HepG2 (cell line): ENCODE measurements at regions not wholly inside any gene's neighbourhood (a gene's known extent, or its start where the extent isn't known, plus 50 kb on each side); places are given as distances from the start of the nearest gene placed in this dataset.

Experiments used
- ATAC-seq: fragments of 200-7000 bp; cut with Tn5 transposase; 3 replicates; pipeline ENCODE4 v1.9.1; 2020; ENCODE audit warnings: mild to moderate bottlenecking, moderate library complexity
- BruUV-seq: library from RNA; stranded (reverse); fragments of 400-500 nt; replicated peaks from 2 replicates; lab custom pipeline; 2021; lab: Mats Ljungman, UMichigan
- CTCF ChIA-PET: fragments of 300-600 bp; formaldehyde crosslinking; extraction: SDS; loops from one replicate; lab custom pipeline; 2021; ENCODE audit warnings: low total read pairs, inconsistent platforms, low intra/inter-chr PET ratio; lab: Yijun Ruan, JAX
- POLR2A ChIA-PET: fragments of 350-600 bp; sonication (Branson Sonifier 250); formaldehyde crosslinking; loops from one replicate; lab custom pipeline; 2020; ENCODE audit warnings: antibody characterized with exemption, inconsistent platforms; lab: Yijun Ruan, JAX
- DNase-seq: peaks from one replicate; pipeline ENCODE4 v3.0.0-alpha.2; 2015; ENCODE audit warnings: low spot score
- FAIRE-seq: peaks from 3 replicates; lab custom pipeline; 2011; peaks lifted over from hg19 to GRCh38; lab: Jason Lieb, UNC
- H2AFZ ChIP-seq: one replicate; pipeline ENCODE4 v1.6.1; 2011; ENCODE audit warnings: low read length, inconsistent platforms
- H3K27ac ChIP-seq: fragments of 300-600 bp; 3 replicates; pipeline ENCODE4 v1.8.0; 2011; ENCODE audit warnings: mixed run types, mild to moderate bottlenecking, mixed read lengths, low read length, inconsistent platforms; ENCODE audit not compliant: insufficient read depth; ENCODE audit errors: extremely low read length
- H3K27me3 ChIP-seq, 2 experiments: fragments of 200-600 bp in 1 of 2; 2 replicates in 1 of 2; 3 replicates in 1 of 2; pipeline versions ENCODE4 v1.6.0 to v1.8.0; 2011; ENCODE audit warnings: low read length in 2 of 2, mild to moderate bottlenecking in 2 of 2, moderate library complexity in 2 of 2, inconsistent platforms in 1 of 2; ENCODE audit not compliant: insufficient read depth in 2 of 2, control insufficient read depth in 1 of 2
- H3K36me3 ChIP-seq, 2 experiments: fragments of 200-600 bp in 1 of 2; replicated peaks in 1 of 2; 2 replicates in 1 of 2; 3 replicates in 1 of 2; pipeline versions ENCODE4 v1.5.1 to v1.8.0; 2011; ENCODE audit warnings: low read length in 2 of 2, inconsistent platforms in 1 of 2; ENCODE audit not compliant: insufficient read depth in 2 of 2, control insufficient read depth in 1 of 2
- H3K4me1 ChIP-seq: 2 replicates; pipeline ENCODE4 v1.5.1; 2012; ENCODE audit warnings: low read length, inconsistent platforms; ENCODE audit not compliant: insufficient read depth
- H3K4me2 ChIP-seq: 2 replicates; pipeline ENCODE4 v1.6.0; 2011; ENCODE audit warnings: low read depth, low read length, inconsistent platforms
- H3K4me3 ChIP-seq, 3 experiments: fragments of 200-600 bp in 1 of 3; sonication (generic), shearing (Covaris generic) in 1 of 3; replicated peaks in 1 of 3; 2 replicates each; pipeline ENCODE4 v1.5.1; 2011 to 2016; ENCODE audit warnings: low read length in 3 of 3, inconsistent platforms in 2 of 3, low read depth in 2 of 3, mild to moderate bottlenecking in 2 of 3, control low read depth in 1 of 3, mixed read lengths in 1 of 3; ENCODE audit not compliant: insufficient read depth in 1 of 3
- H3K79me2 ChIP-seq: one replicate; pipeline ENCODE4 v1.6.1; 2011; ENCODE audit warnings: low read length, inconsistent platforms; ENCODE audit not compliant: insufficient read depth
- H3K9ac ChIP-seq: 2 replicates; pipeline ENCODE4 v1.6.0; 2011; ENCODE audit warnings: mild to moderate bottlenecking, low read depth, low read length, inconsistent platforms; ENCODE audit not compliant: insufficient read depth
- H3K9me3 ChIP-seq: 2 replicates; pipeline ENCODE4 v1.5.1; 2012; ENCODE audit warnings: mild to moderate bottlenecking, low read length
- H4K20me1 ChIP-seq: 2 replicates; pipeline ENCODE4 v1.6.0; 2011; ENCODE audit warnings: inconsistent platforms, mild to moderate bottlenecking, low read length, moderate library complexity; ENCODE audit not compliant: insufficient read depth
- BRD4 ChIP-seq: sonication (generic); formaldehyde crosslinking; IDR thresholded peaks from 2 replicates; pipeline ENCODE4 v1.4.0; 2020; ENCODE audit warnings: missing genetic modification reagents
- CHD2 ChIP-seq: IDR thresholded peaks from 2 replicates; pipeline ENCODE4 v1.6.1; 2011; ENCODE audit warnings: low read depth, low read length, improper control_type of control experiment
- FOXA3 ChIP-seq: IDR thresholded peaks from 2 replicates; pipeline ENCODE4 v1.6.1; 2016; ENCODE audit warnings: missing genetic modification reagents, missing compliant biosample characterization
- PCBP1 ChIP-seq: fragments of 200-400 bp; formaldehyde crosslinking; IDR thresholded peaks from 2 replicates; pipeline ENCODE4 v1.6.1; 2017; ENCODE audit warnings: mild to moderate bottlenecking, low read depth, low read length, borderline replicate concordance
- PLRG1 ChIP-seq: fragments of 450-650 bp; conservative IDR thresholded peaks from 2 replicates; pipeline ENCODE4 v1.6.1; 2016
- SETDB1 ChIP-seq: sonication (generic); formaldehyde crosslinking; IDR thresholded peaks from 2 replicates; pipeline ENCODE4 v1.5.1; 2020; ENCODE audit warnings: missing genetic modification reagents, mild to moderate bottlenecking, borderline replicate concordance
- SNAPC2 ChIP-seq: sonication (generic); formaldehyde crosslinking; IDR thresholded peaks from 2 replicates; pipeline ENCODE4 v1.8.1; 2022; ENCODE audit warnings: mild to moderate bottlenecking, missing genetic modification reagents
- SRSF1 ChIP-seq: fragments of 200-400 bp; formaldehyde crosslinking; optimal IDR thresholded peaks from 2 replicates; pipeline ENCODE3; 2017; ENCODE audit warnings: mild to moderate bottlenecking, low read depth, low read length, moderate library complexity
- ZBTB20 ChIP-seq: sonication (generic); formaldehyde crosslinking; IDR thresholded peaks from 2 replicates; pipeline ENCODE4 v1.8.1; 2023; ENCODE audit warnings: missing genetic modification reagents, low read depth, mild to moderate bottlenecking, borderline replicate concordance
- ZNF235 ChIP-seq: sonication (generic); formaldehyde crosslinking; IDR thresholded peaks from 2 replicates; pipeline ENCODE4 v1.8.1; 2023; ENCODE audit warnings: mild to moderate bottlenecking, missing genetic modification reagents, borderline replicate concordance
- ZNF333 ChIP-seq: sonication (generic); formaldehyde crosslinking; IDR thresholded peaks from 2 replicates; pipeline ENCODE4 v1.4.0; 2020; ENCODE audit warnings: mild to moderate bottlenecking, missing genetic modification reagents, borderline replicate concordance
- ZNF503 ChIP-seq: sonication (generic); formaldehyde crosslinking; IDR thresholded peaks from 2 replicates; pipeline ENCODE4 v1.4.0; 2020; ENCODE audit warnings: missing genetic modification reagents
- ZNF564 ChIP-seq: sonication (generic); formaldehyde crosslinking; IDR thresholded peaks from 2 replicates; pipeline ENCODE4 v1.8.1; 2023; ENCODE audit warnings: mild to moderate bottlenecking, missing genetic modification reagents
- ZNF761 ChIP-seq: sonication (generic); formaldehyde crosslinking; conservative IDR thresholded peaks from 2 replicates; pipeline ENCODE4 v1.4.0; 2020; ENCODE audit warnings: mild to moderate bottlenecking, missing genetic modification reagents
- ZSCAN21 ChIP-seq: sonication (generic); formaldehyde crosslinking; IDR thresholded peaks from 2 replicates; pipeline ENCODE4 v1.8.0; 2022; ENCODE audit warnings: mild to moderate bottlenecking, missing genetic modification reagents, moderate library complexity, borderline replicate concordance
- WGBS: methylation state at CpG from one replicate; pipeline ENCODE4 v1.1.6; 2017; ENCODE audit warnings: low lambda C conversion rate; 5-methylcytosine and 5-hydroxymethylcytosine counted together
- in situ Hi-C: cut with HindIII; loops from 2 replicates; pipeline ENCODE4 v1.10.0; 2017; ENCODE audit warnings: low pct_unique_long_range_greater_than_20kb; ENCODE audit not compliant: extremely low pct_ligation_motif_present
- intact Hi-C: fragments of 100-400 bp; cut with micrococcal nuclease; formaldehyde crosslinking; loops from one replicate; pipeline ENCODE4 v1.10.0; 2022; ENCODE audit not compliant: unreplicated experiment
- TF ChIP-seq, protein P1 (sequence below): sonication (generic); formaldehyde crosslinking; IDR thresholded peaks from 2 replicates; pipeline ENCODE4 v1.9.0; 2021; ENCODE audit warnings: missing genetic modification reagents, borderline replicate concordance
- TF ChIP-seq, protein P2 (sequence below): sonication (generic); formaldehyde crosslinking; IDR thresholded peaks from 2 replicates; pipeline ENCODE4 v1.5.0; 2020; ENCODE audit warnings: missing genetic modification reagents
- TF ChIP-seq, protein P3 (sequence below): sonication (generic); formaldehyde crosslinking; IDR thresholded peaks from 2 replicates; pipeline ENCODE4 v1.4.0; 2020; ENCODE audit warnings: missing genetic modification reagents

- intact Hi-C loops: loop anchor here (1.0 kb wide), 1 partner anchor 37 kb away; no protein-coding TSS in a partner anchor
- 0% methylated on average over 1 of the region's 1 CpG for WGBS
- H3K9me3 ChIP-seq: no peaks in the 10 kb centered on the region
- no peaks in the 10 kb centered on the region for H3K79me2 ChIP-seq
- FAIRE-seq: no peak
- H2AFZ ChIP-seq: no peak overlapping the region
- H4K20me1 ChIP-seq: no peaks in the 10 kb centered on the region
- no peak overlapping the region for H3K4me3 ChIP-seq
- CTCF ChIA-PET: no interaction called here
- POLR2A ChIA-PET: no interaction called here
- peaks cover 8% of the 10 kb centered on the region for H3K4me1 ChIP-seq
- no peaks in the 10 kb centered on the region for H3K27me3 ChIP-seq
- H3K9ac ChIP-seq: no peak overlapping the region
- no TSS peak for BruUV-seq
- no peak for ATAC-seq
- DNase-seq: no peak
- in situ Hi-C loops: no loop called here
- no peak overlapping the region for H3K4me2 ChIP-seq
- no peaks in the 10 kb centered on the region for H3K36me3 ChIP-seq
- no peak overlapping the region for H3K27ac ChIP-seq
- TF ChIP-seq ZNF761 (CRISPR knock-in tag): no peak
- no peak for TF ChIP-seq PCBP1
- TF ChIP-seq SNAPC2: no peak
- no peak for TF ChIP-seq PLRG1
- no peak for TF ChIP-seq ZNF235 (CRISPR knock-in tag)
- TF ChIP-seq CHD2: no peak
- no peak for TF ChIP-seq FOXA3 (CRISPR knock-in tag)
- TF ChIP-seq ZNF503 (CRISPR knock-in tag): no peak
- TF ChIP-seq, protein P1, sequence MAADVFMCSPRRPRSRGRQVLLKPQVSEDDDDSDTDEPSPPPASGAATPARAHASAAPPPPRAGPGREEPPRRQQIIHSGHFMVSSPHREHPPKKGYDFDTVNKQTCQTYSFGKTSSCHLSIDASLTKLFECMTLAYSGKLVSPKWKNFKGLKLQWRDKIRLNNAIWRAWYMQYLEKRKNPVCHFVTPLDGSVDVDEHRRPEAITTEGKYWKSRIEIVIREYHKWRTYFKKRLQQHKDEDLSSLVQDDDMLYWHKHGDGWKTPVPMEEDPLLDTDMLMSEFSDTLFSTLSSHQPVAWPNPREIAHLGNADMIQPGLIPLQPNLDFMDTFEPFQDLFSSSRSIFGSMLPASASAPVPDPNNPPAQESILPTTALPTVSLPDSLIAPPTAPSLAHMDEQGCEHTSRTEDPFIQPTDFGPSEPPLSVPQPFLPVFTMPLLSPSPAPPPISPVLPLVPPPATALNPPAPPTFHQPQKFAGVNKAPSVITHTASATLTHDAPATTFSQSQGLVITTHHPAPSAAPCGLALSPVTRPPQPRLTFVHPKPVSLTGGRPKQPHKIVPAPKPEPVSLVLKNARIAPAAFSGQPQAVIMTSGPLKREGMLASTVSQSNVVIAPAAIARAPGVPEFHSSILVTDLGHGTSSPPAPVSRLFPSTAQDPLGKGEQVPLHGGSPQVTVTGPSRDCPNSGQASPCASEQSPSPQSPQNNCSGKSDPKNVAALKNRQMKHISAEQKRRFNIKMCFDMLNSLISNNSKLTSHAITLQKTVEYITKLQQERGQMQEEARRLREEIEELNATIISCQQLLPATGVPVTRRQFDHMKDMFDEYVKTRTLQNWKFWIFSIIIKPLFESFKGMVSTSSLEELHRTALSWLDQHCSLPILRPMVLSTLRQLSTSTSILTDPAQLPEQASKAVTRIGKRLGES (CRISPR knock-in tag): no peak
- no peak for TF ChIP-seq SRSF1
- no peak for TF ChIP-seq ZSCAN21 (CRISPR knock-in tag)
- TF ChIP-seq ZBTB20: no peak
- TF ChIP-seq ZNF333 (CRISPR knock-in tag): no peak
- no peak for TF ChIP-seq BRD4 (CRISPR knock-in tag)
- TF ChIP-seq, protein P2, sequence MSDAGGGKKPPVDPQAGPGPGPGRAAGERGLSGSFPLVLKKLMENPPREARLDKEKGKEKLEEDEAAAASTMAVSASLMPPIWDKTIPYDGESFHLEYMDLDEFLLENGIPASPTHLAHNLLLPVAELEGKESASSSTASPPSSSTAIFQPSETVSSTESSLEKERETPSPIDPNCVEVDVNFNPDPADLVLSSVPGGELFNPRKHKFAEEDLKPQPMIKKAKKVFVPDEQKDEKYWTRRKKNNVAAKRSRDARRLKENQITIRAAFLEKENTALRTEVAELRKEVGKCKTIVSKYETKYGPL (CRISPR knock-in tag): no peak
- TF ChIP-seq, protein P3, sequence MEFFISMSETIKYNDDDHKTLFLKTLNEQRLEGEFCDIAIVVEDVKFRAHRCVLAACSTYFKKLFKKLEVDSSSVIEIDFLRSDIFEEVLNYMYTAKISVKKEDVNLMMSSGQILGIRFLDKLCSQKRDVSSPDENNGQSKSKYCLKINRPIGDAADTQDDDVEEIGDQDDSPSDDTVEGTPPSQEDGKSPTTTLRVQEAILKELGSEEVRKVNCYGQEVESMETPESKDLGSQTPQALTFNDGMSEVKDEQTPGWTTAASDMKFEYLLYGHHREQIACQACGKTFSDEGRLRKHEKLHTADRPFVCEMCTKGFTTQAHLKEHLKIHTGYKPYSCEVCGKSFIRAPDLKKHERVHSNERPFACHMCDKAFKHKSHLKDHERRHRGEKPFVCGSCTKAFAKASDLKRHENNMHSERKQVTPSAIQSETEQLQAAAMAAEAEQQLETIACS (CRISPR knock-in tag): no peak
- no peak for TF ChIP-seq SETDB1 (CRISPR knock-in tag)
- no peak for TF ChIP-seq ZNF564 (CRISPR knock-in tag)
These were observed 103.8 kb upstream of the MIER3 start for GRCh38 chr5:57055731-57056130.
